ENCODE measurements at regions not wholly inside any gene's neighbourhood (a gene's known extent, or its start where the extent isn't known, plus 50 kb on each side); places are given as distances from the start of the nearest gene placed in this dataset.

DNA sequence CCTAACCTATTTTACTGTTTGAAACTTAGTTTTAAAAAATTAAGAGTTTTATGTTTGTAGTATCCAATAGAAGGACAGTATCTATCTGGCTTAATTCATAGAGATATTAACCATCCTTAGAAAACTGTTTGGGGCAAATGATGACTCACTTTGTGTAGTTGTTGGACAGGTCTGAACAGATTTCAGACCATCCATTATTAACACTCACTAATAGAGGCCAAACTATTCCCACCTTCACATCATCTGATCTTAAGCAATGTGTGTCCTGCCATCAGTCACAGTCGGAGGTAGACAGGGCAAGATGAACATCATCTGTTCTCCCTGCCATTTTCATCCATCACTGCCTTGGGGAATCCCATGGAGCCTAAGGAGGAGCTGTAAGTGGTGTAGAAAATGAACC is 164.6 kb upstream of the DCC start:
- no peak for TF ChIP-seq CTBP1 (IDR thresholded peaks at IDR 0.05; ENCODE audit: borderline replicate concordance)
- no peak for TF ChIP-seq ZNF384 (IDR thresholded peaks at IDR 0.05)
- TF ChIP-seq FOXA1 (IDR thresholded peaks at IDR 0.05): no peak
- TF ChIP-seq NFRKB (IDR thresholded peaks at IDR 0.05): no peak
- no peak for TF ChIP-seq SUZ12 (IDR thresholded peaks at IDR 0.05)
- TF ChIP-seq FOXM1 (IDR thresholded peaks at IDR 0.05; ENCODE audit: borderline replicate concordance): no peak
- no peak for TF ChIP-seq BHLHE40 (IDR thresholded peaks at IDR 0.05; ENCODE audit: borderline replicate concordance)
- TF ChIP-seq FOXK2 (IDR thresholded peaks at IDR 0.05): no peak
- TF ChIP-seq ELF4 (IDR thresholded peaks at IDR 0.05): no peak
